ENCODE measurements at regions not wholly inside any gene's neighbourhood (a gene's known extent, or its start where the extent isn't known, plus 50 kb on each side); places are given as distances from the start of the nearest gene placed in this dataset.

GRCh38 chr6:19452495-19452894 is 384.7 kb upstream of the ID4 start:
- H4K20me1 ChIP-seq (replicated peaks in 1 of 2; ENCODE audit: control insufficient read depth in 1 of 2, insufficient read depth in 2 of 2, low read length in 2 of 2), result no peaks in the 10 kb centered on the region
- H2AFZ ChIP-seq (ENCODE audit: low read length), result no peak overlapping the region
- no peak overlapping the region for H3K4ac ChIP-seq (replicated peaks; ENCODE audit: insufficient read length, low read depth, low read length)
- no peak overlapping the region for H3K4me2 ChIP-seq (ENCODE audit: insufficient read depth in 1 of 2, low read depth in 2 of 2, low read length in 2 of 2)
- H3K56ac ChIP-seq (replicated peaks; ENCODE audit: insufficient read length, low read depth, low read length), result no peak overlapping the region
- H3K18ac ChIP-seq (ENCODE audit: extremely low read depth, low read length), result no peak overlapping the region
- H2BK20ac ChIP-seq (ENCODE audit: low read length), result no peak overlapping the region
- no peak overlapping the region for H3K23ac ChIP-seq (ENCODE audit: insufficient read length)
- H3K4me3 ChIP-seq (ENCODE audit: extremely low read depth in 1 of 4, insufficient read depth in 2 of 4, low read depth in 3 of 4, low read length in 4 of 4), result no peak overlapping the region
- CTCF ChIA-PET (ENCODE audit: partially characterized antibody), result interaction anchor here (0.6 to 1.5 kb wide), 11 partner anchors 9 to 452 kb away, joined by 3 to 8 read pairs (median 3); no protein-coding TSS in a partner anchor
- H3K9me3 ChIP-seq (ENCODE audit: insufficient read depth in 2 of 2, low read depth in 1 of 2, low read length in 1 of 2), result no peaks in the 10 kb centered on the region
- 100% methylated on average over 1 of the region's 1 CpG; no CpG with 5 or more reads in 1 of the 2 experiments for WGBS, 2 experiments (ENCODE audit: extremely low coverage in 1 of 2, insufficient coverage in 1 of 2, insufficient read length in 1 of 2, insufficient replicate concordance in 2 of 2, low coverage in 1 of 2, low lambda C conversion rate in 2 of 2, missing lambda C conversion rate in 1 of 2)
- H4K8ac ChIP-seq (ENCODE audit: extremely low read depth, insufficient read depth, low read length), result no peak overlapping the region
- TF ChIP-seq RAD21 (IDR thresholded peaks at IDR 0.05 in 1 of 2, conservative IDR thresholded peaks at IDR 0.05 in 1 of 2; ENCODE audit: low read depth in 2 of 2, low read length in 2 of 2) (peak; percentile 33 to 57; a peak in 3 of 4 replicates), CTCF (IDR thresholded peaks at IDR 0.05; ENCODE audit: control extremely low read depth in 1 of 3, insufficient read depth in 1 of 3, low read depth in 1 of 3, low read length in 3 of 3) (peak; percentile 34 to 45 (median 43)), POLR2A (IDR thresholded peaks at IDR 0.05; ENCODE audit: control extremely low read depth in 1 of 2, low read depth in 2 of 2, low read length in 2 of 2) (no peak)
- H3K79me1 ChIP-seq (ENCODE audit: low read depth, low read length), result no peaks in the 10 kb centered on the region
- no peaks in the 10 kb centered on the region for H3K36me3 ChIP-seq (ENCODE audit: control insufficient read depth in 2 of 4, insufficient read depth in 4 of 4, low read length in 3 of 4)
- no peak overlapping the region for H4K5ac ChIP-seq (ENCODE audit: insufficient read length, low read depth, low read length)
- H3K79me2 ChIP-seq (ENCODE audit: control insufficient read depth in 1 of 2, insufficient read depth in 2 of 2, low read length in 2 of 2), result no peaks in the 10 kb centered on the region
- POLR2A ChIA-PET (ENCODE audit: partially characterized antibody), result no interaction called here
- no peak overlapping the region for H4K91ac ChIP-seq (replicated peaks; ENCODE audit: insufficient read length, low read length)
- H3K4me1 ChIP-seq (replicated peaks in 1 of 4; ENCODE audit: control insufficient read depth in 3 of 4, insufficient read depth in 4 of 4, low read length in 3 of 4), result no peaks in the 10 kb centered on the region
- no peak overlapping the region for H3K27ac ChIP-seq (ENCODE audit: low read depth, low read length)
- no peaks in the 10 kb centered on the region for H3K27me3 ChIP-seq (replicated peaks in 1 of 4; ENCODE audit: control insufficient read depth in 3 of 4, extremely low read depth in 1 of 4, insufficient read depth in 3 of 4, low read length in 3 of 4)
- no peak overlapping the region for H2BK12ac ChIP-seq (ENCODE audit: low read depth, low read length)
- H2BK5ac ChIP-seq (ENCODE audit: low read depth, low read length), result no peak overlapping the region
- H2BK120ac ChIP-seq (replicated peaks; ENCODE audit: low read depth, low read length), result no peak overlapping the region
- no peak overlapping the region for H3K14ac ChIP-seq (ENCODE audit: insufficient read length)
- H3K9ac ChIP-seq (replicated peaks in 1 of 4; ENCODE audit: extremely low read depth in 1 of 4, low read depth in 3 of 4, low read length in 3 of 4), result no peak overlapping the region
- H2BK15ac ChIP-seq (ENCODE audit: low read length), result no peak overlapping the region
- no peaks in the 10 kb centered on the region; the same call in 1 of the 2 replicates for H3K23me2 ChIP-seq (ENCODE audit: low read depth, low read length)
- FAIRE-seq (no peak), DNase-seq (ENCODE audit: low read depth in 1 of 2, low spot score in 2 of 2) (no peak)
- no peak overlapping the region for H2AK5ac ChIP-seq (ENCODE audit: low read depth, low read length)

Data from H1 (cell line).